ENCODE measurements at regions not wholly inside any gene's neighbourhood (a gene's known extent, or its start where the extent isn't known, plus 50 kb on each side); places are given as distances from the start of the nearest gene placed in this dataset.

- TF ChIP-seq CTCF (conservative IDR thresholded peaks at IDR 0.05; ENCODE audit: low read length) (no peak), EZH2phosphoT487 (IDR thresholded peaks at IDR 0.05; ENCODE audit: borderline replicate concordance) (no peak)
Observed at GRCh38 chr7:106767498-106768323, 97.4 kb upstream of the PIK3CG start.

Data from Loucy (cell line).